Cardiac fibroblast (primary cell): ENCODE measurements at regions not wholly inside any gene's neighbourhood (a gene's known extent, or its start where the extent isn't known, plus 50 kb on each side); places are given as distances from the start of the nearest gene placed in this dataset.

Source experiments
- DNase-seq, 2 donors: peaks; one replicate each; pipeline versions ENCODE4 v3.0.0 to v3.0.0-alpha.2; 2010; ENCODE audit warnings: low read depth in 2 of 2
- H3K4me3 ChIP-seq, 2 donors: replicated peaks in 1 of 2; 1 replicate in 1 of 2; 2 replicates in 1 of 2; pipeline ENCODE4 v1.5.1; 2011; ENCODE audit warnings: low read depth in 2 of 2, low read length in 2 of 2, mild to moderate bottlenecking in 2 of 2, moderate library complexity in 1 of 2
- TF ChIP-seq, protein P1 (sequence below): IDR thresholded peaks from one replicate; pipeline ENCODE4 v1.5.1; 2011; ENCODE audit warnings: low read depth, mild to moderate bottlenecking, low read length, inconsistent platforms

DNA sequence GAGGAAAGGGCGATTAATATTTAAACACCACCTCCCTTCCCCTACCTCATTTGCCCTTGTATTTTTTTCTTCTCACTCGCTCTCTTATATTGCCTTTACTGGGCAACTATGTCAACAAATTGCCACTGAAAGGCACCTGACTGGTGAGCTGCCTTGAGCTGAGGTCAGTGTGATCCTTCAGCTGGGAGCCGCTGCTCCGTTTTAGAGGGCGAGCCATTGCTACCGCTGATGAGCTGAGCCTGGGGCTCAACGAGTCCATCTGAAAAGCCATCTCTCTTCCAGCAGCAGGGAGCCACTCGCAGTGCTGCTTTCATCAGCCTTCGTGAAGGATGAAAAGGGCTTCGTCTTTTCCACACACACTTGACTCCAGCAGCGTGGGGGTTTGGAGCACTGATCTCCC is 108.0 kb upstream of the KIF26B start:
- DNase-seq = no peak
- TF ChIP-seq, protein P1, sequence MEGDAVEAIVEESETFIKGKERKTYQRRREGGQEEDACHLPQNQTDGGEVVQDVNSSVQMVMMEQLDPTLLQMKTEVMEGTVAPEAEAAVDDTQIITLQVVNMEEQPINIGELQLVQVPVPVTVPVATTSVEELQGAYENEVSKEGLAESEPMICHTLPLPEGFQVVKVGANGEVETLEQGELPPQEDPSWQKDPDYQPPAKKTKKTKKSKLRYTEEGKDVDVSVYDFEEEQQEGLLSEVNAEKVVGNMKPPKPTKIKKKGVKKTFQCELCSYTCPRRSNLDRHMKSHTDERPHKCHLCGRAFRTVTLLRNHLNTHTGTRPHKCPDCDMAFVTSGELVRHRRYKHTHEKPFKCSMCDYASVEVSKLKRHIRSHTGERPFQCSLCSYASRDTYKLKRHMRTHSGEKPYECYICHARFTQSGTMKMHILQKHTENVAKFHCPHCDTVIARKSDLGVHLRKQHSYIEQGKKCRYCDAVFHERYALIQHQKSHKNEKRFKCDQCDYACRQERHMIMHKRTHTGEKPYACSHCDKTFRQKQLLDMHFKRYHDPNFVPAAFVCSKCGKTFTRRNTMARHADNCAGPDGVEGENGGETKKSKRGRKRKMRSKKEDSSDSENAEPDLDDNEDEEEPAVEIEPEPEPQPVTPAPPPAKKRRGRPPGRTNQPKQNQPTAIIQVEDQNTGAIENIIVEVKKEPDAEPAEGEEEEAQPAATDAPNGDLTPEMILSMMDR = no peak
- H3K4me3 ChIP-seq = no peak overlapping the region

DNA sequence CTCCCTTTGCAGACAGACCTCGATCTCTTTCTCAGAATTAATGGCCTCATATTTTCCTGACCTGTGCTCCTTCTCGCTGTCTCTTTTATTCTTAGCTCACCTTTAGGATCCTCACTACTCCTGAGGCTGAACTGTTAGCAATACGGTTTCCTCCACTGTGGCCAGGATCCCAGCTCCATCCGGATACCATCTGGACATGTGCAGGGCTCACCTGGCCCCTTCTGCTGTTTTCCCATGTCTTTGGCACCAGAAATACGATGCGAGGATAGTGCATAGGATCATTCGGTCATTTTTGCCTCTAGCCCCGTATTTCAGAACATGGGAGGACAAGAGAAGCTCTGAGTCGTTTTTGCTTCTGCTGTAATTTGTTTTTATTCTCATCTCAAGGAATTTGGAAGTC is 108.5 kb upstream of the KIF26B start:
- TF ChIP-seq, protein P1 = no peak
- DNase-seq = no peak

DNA sequence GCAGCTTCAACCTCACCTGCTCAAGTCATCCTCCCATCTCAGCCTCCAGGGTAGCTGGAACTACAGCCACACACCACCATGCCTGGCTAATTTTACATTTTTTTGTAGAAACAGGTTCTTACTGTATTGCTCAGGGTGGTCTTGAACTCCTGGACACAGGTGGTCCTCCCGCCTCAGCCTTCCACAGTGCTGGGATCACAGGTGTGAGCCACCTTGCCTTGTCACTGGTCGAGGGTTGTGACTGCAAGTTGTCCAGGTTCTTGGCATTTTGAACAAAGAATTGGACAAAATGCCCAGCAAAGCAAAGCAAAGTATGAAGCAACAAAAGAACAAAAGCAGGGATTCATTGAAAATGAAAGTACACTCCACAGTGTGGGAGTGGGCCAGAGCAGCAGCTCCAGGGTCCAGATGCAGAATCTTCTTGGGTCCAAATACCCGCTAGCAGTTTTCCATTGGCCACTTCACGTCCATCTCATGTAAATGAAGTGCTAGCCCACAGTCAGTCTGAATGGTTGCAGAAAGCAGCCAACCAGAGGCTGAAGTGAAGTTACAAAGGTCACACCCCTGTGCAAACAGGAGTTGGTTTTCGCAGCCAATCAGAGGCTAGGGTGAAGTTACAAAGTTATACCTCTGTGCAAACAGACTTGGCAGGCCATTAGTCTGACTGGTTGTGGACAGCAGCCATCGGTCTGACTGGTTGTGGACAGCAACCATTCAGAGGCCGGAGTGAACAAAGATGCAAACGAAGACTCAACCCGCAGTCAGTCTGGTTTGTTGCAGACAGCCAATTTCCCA is 109.5 kb upstream of the KIF26B start:
- TF ChIP-seq, protein P1 = no peak
- peak; percentile 31 to 49 for DNase-seq
- H3K4me3 ChIP-seq = no peak overlapping the region

More for the DNA sequence above, 108.5 kb upstream of the KIF26B start:
- no peak overlapping the region for H3K4me3 ChIP-seq

DNA sequence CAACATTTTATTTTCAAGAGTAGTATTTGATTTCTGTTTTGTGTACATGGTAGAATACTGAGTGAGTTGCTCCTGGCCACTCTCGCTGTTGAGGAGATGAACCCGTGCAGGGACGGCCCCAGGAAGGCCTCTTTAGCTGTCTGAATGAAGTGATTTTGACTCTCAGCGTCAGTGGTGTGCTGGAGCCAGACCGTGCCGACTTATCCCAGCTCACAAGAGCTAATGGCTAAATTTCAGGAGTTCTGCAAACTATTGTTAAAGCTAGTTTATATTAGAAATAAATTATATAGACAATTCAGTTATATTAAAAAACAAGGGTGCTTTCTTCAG is 111.2 kb upstream of the KIF26B start:
- no peak for DNase-seq
- TF ChIP-seq, protein P1 = no peak
- no peak overlapping the region for H3K4me3 ChIP-seq

DNA sequence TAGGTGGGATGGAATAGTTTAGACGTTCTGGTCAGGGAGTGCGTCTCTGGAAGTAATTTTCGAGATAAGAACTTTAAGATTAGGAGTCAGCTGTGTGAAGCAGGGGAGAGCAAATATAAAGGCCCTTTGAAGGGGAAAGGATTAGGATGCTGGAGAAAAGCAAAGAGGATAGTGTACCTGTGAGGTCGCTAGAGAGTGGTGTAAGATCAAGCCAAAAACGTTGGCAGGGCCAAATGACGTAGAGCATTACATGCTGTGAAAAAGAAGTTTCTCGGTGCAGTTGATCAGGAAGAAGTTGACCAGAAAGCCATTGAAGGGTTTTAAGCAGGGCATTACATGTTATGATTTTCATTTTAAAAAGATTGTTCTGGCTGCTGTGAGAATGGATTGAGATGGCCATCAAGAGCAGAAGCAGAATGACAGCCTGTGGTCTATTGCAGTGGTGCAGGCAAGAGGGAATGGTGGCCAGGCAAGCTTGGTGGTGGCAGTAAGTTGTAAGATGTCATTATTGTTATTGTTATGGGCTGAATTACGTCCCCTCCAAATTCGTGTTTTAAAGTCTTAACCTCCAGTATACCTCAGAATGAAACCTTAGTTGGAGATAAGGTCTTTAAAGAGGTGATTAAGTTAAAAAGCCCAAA is 113.6 kb upstream of the KIF26B start:
- no peak for DNase-seq
- TF ChIP-seq, protein P1 = no peak
- H3K4me3 ChIP-seq = no peak overlapping the region

DNA sequence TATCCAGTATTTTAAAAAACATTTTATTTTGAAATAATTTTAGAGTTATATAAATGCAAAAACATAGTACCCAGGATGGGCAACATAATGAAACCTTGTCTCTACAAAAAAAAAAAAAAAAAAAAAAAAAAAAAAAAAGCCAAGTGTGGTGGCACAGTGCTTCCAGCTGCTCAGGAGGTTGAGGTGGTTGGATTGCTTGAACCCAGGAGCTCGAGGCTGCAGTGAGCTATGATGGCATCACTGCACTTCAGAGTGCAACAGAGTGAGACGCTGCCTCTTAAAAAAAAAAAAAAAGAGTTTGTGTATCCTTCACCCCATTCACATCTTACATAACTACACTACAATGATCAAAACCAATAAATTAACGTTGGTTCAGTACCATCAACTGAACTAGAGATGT is 115.6 kb upstream of the KIF26B start:
- no peak overlapping the region for H3K4me3 ChIP-seq
- TF ChIP-seq, protein P1 = no peak
- no peak for DNase-seq

DNA sequence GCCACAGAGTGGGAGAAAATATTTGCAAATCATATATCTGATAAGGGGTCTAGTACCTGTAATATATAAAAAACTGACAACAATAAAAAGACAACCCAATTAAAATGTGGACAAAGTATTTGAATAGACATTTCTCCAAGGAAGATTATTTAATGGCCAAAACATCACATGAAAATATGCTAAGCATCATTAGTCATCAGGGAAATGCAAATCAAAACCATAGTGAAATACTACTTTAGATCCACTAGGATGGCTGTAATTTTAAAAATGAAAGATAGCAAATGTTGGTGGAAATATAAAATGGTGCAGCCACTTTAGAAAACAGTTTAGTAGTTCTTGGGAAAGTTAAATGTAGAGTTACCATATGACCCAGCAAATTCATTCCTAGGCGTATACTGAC is 118.7 kb upstream of the KIF26B start:
- DNase-seq = no peak

More for the DNA sequence above, 118.7 kb upstream of the KIF26B start:
- H3K4me3 ChIP-seq = no peak overlapping the region
- TF ChIP-seq, protein P1 = no peak
